GM12878 (cell line): ENCODE measurements at regions not wholly inside any gene's neighbourhood (a gene's known extent, or its start where the extent isn't known, plus 50 kb on each side); places are given as distances from the start of the nearest gene placed in this dataset.

ENCODE experiments used
- GATAD2B ChIP-seq: fragments of 450-650 bp; conservative IDR thresholded peaks from 2 replicates; pipeline ENCODE4 v1.6.1; 2017; ENCODE audit warnings: low read depth, mild to moderate bottlenecking, moderate library complexity
- KDM1A ChIP-seq: fragments of 200-600 bp; sonication (generic); IDR thresholded peaks from 2 replicates; pipeline ENCODE4 v1.6.1; 2016; ENCODE audit warnings: borderline replicate concordance
- POLR2A ChIP-seq: IDR thresholded peaks from 2 replicates; pipeline ENCODE4 v1.6.1; 2011; ENCODE audit warnings: low read depth, mild to moderate bottlenecking, low read length
- RFX5 ChIP-seq: IDR thresholded peaks from 2 replicates; pipeline ENCODE4 v1.6.1; 2011; ENCODE audit warnings: low read depth, low read length, improper control_type of control experiment
- SP1 ChIP-seq: IDR thresholded peaks from one replicate; pipeline ENCODE4 v1.6.1; 2011; ENCODE audit warnings: low read depth, low read length
- TAF1 ChIP-seq: IDR thresholded peaks from 2 replicates; pipeline ENCODE4 v1.6.1; 2011; ENCODE audit warnings: mild to moderate bottlenecking, low read depth, low read length, borderline replicate concordance
- WRNIP1 ChIP-seq: IDR thresholded peaks from 2 replicates; pipeline ENCODE4 v1.6.1; 2011; ENCODE audit warnings: low read depth, low read length, improper control_type of control experiment, borderline replicate concordance
- TF ChIP-seq, protein P1 (sequence below), 3 experiments: IDR thresholded peaks in 2 of 3; conservative IDR thresholded peaks in 1 of 3; 2 replicates each; pipeline ENCODE4 v1.5.1; 2011; ENCODE audit warnings: low read depth in 3 of 3, low read length in 3 of 3, mild to moderate bottlenecking in 3 of 3, control low read depth in 2 of 3, moderate library complexity in 2 of 3, inconsistent platforms in 1 of 3, mixed read lengths in 1 of 3; ENCODE audit not compliant: control insufficient read depth in 2 of 3, insufficient read depth in 1 of 3; ENCODE audit errors: extremely low read depth in 1 of 3

GRCh38 chr4:156472624-156473023 lies 499.0 kb downstream of the PDGFC start:
- TF ChIP-seq POLR2A, result no peak
- TF ChIP-seq WRNIP1, result no peak
- TF ChIP-seq SP1, result no peak
- TF ChIP-seq KDM1A, result no peak
- no peak for TF ChIP-seq RFX5
- TF ChIP-seq TAF1, result no peak
- TF ChIP-seq, protein P1, sequence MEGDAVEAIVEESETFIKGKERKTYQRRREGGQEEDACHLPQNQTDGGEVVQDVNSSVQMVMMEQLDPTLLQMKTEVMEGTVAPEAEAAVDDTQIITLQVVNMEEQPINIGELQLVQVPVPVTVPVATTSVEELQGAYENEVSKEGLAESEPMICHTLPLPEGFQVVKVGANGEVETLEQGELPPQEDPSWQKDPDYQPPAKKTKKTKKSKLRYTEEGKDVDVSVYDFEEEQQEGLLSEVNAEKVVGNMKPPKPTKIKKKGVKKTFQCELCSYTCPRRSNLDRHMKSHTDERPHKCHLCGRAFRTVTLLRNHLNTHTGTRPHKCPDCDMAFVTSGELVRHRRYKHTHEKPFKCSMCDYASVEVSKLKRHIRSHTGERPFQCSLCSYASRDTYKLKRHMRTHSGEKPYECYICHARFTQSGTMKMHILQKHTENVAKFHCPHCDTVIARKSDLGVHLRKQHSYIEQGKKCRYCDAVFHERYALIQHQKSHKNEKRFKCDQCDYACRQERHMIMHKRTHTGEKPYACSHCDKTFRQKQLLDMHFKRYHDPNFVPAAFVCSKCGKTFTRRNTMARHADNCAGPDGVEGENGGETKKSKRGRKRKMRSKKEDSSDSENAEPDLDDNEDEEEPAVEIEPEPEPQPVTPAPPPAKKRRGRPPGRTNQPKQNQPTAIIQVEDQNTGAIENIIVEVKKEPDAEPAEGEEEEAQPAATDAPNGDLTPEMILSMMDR (IDR thresholded peaks at IDR 0.05 in 2 of 3, conservative IDR thresholded peaks at IDR 0.05 in 1 of 3; ENCODE audit: control insufficient read depth in 2 of 3, extremely low read depth in 1 of 3, insufficient read depth in 1 of 3, low read depth in 3 of 3, low read length in 3 of 3), result no peak
- TF ChIP-seq GATAD2B, result no peak
